ENCODE measurements at regions not wholly inside any gene's neighbourhood (a gene's known extent, or its start where the extent isn't known, plus 50 kb on each side); places are given as distances from the start of the nearest gene placed in this dataset.

- TF ChIP-seq, protein P1, sequence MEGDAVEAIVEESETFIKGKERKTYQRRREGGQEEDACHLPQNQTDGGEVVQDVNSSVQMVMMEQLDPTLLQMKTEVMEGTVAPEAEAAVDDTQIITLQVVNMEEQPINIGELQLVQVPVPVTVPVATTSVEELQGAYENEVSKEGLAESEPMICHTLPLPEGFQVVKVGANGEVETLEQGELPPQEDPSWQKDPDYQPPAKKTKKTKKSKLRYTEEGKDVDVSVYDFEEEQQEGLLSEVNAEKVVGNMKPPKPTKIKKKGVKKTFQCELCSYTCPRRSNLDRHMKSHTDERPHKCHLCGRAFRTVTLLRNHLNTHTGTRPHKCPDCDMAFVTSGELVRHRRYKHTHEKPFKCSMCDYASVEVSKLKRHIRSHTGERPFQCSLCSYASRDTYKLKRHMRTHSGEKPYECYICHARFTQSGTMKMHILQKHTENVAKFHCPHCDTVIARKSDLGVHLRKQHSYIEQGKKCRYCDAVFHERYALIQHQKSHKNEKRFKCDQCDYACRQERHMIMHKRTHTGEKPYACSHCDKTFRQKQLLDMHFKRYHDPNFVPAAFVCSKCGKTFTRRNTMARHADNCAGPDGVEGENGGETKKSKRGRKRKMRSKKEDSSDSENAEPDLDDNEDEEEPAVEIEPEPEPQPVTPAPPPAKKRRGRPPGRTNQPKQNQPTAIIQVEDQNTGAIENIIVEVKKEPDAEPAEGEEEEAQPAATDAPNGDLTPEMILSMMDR (IDR thresholded peaks at IDR 0.05): no peak
- no peak for TF ChIP-seq EZH2 (IDR thresholded peaks at IDR 0.05; ENCODE audit: borderline replicate concordance, insufficient read depth, low read depth, low read length, poor library complexity, severe bottlenecking)
These were observed 72.1 kb upstream of the GALNT10 start for GRCh38 chr5:154118385-154118784.

All from B cell (primary cell).